K562 (cell line): ENCODE measurements at regions not wholly inside any gene's neighbourhood (a gene's known extent, or its start where the extent isn't known, plus 50 kb on each side); places are given as distances from the start of the nearest gene placed in this dataset.
"Not testable (repeated sequence)": the region's sequence is repeated elsewhere in the genome, so short reads cannot be mapped to it uniquely, and the experiment has no call there.

Experiments
- ATAC-seq: fragments of 200-7000 bp; cut with Tn5 transposase; 3 replicates; pipeline ENCODE4 v1.9.1; 2020; ENCODE audit warnings: moderate library complexity
- BruUV-seq: library from RNA; stranded (reverse); fragments of 400-500 nt; replicated peaks from 2 replicates; lab custom pipeline; 2021; lab: Mats Ljungman, UMichigan
- CTCF ChIA-PET: fragments of 300-600 bp; formaldehyde crosslinking; extraction: SDS; loops from one replicate; lab custom pipeline; 2021; ENCODE audit warnings: low intra/inter-chr PET ratio; lab: Yijun Ruan, JAX
- POLR2A ChIA-PET: fragments of 300-600, 350-650 bp; sonication (Branson Sonifier 250); formaldehyde crosslinking; extraction: SDS; loops from one replicate; lab custom pipeline; 2021; ENCODE audit warnings: antibody characterized with exemption, inconsistent platforms; lab: Yijun Ruan, JAX
- DNase-seq, 4 experiments: peaks; one replicate each; pipeline versions ENCODE4 v3.0.0 to v3.0.0-alpha.2; 2011 to 2018; ENCODE audit warnings: low spot score in 3 of 4, mixed read lengths in 3 of 4; ENCODE audit errors: extremely low read depth in 1 of 4
- FAIRE-seq: peaks from 2 replicates; lab custom pipeline; 2011; peaks lifted over from hg19 to GRCh38; lab: Jason Lieb, UNC
- H2AFZ ChIP-seq: 2 replicates; pipeline ENCODE4 v1.6.0; 2011; ENCODE audit warnings: low read depth, low read length, control low read depth, inconsistent platforms
- H3K27ac ChIP-seq: fragments of 200-600 bp; 3 replicates; pipeline ENCODE4 v1.8.0; 2011; ENCODE audit warnings: low read depth, mild to moderate bottlenecking, control low read depth, inconsistent platforms, low read length, moderate library complexity, mixed read lengths; ENCODE audit errors: extremely low read depth
- H3K27me3 ChIP-seq, 2 experiments: fragments of 300-600 bp in 1 of 2; 2 replicates in 1 of 2; 3 replicates in 1 of 2; pipeline versions ENCODE4 v1.6.0 to v1.8.0; 2011; ENCODE audit warnings: inconsistent platforms in 2 of 2, low read length in 2 of 2, mild to moderate bottlenecking in 1 of 2, mixed read lengths in 1 of 2, moderate library complexity in 1 of 2; ENCODE audit not compliant: control insufficient read depth in 2 of 2, insufficient read depth in 2 of 2
- H3K36me3 ChIP-seq: fragments of 300-600 bp; 3 replicates; pipeline ENCODE4 v1.8.0; 2011; ENCODE audit warnings: mild to moderate bottlenecking, low read length, inconsistent platforms; ENCODE audit not compliant: control insufficient read depth, insufficient read depth
- H3K4me1 ChIP-seq, 2 experiments: fragments of 200-600 bp in 1 of 2; replicated peaks in 1 of 2; 2 replicates in 1 of 2; 3 replicates in 1 of 2; pipeline versions ENCODE4 v1.5.1 to v1.8.0; 2011; ENCODE audit warnings: inconsistent platforms in 2 of 2, low read length in 2 of 2, mild to moderate bottlenecking in 1 of 2, mixed read lengths in 1 of 2, moderate library complexity in 1 of 2; ENCODE audit not compliant: control insufficient read depth in 2 of 2, insufficient read depth in 2 of 2
- H3K4me2 ChIP-seq: 2 replicates; pipeline ENCODE4 v1.6.1; 2011; ENCODE audit warnings: low read length, control low read depth, inconsistent platforms, mixed read lengths; ENCODE audit not compliant: insufficient read depth
- H3K4me3 ChIP-seq: fragments of 200-600 bp; sonication (generic), shearing (Covaris generic); 2 replicates; pipeline ENCODE4 v1.5.1; 2016; ENCODE audit warnings: control low read depth, inconsistent platforms
- H3K79me2 ChIP-seq: fragments of 200-600 bp; 3 replicates; pipeline ENCODE4 v1.8.0; 2011; ENCODE audit warnings: low read length, inconsistent platforms; ENCODE audit not compliant: control insufficient read depth, insufficient read depth
- H3K9ac ChIP-seq, 2 experiments: 2 replicates each; pipeline versions ENCODE4 v1.6.0 to v1.6.1; 2011; ENCODE audit warnings: low read depth in 2 of 2, low read length in 2 of 2, control low read depth in 1 of 2, inconsistent platforms in 1 of 2, mild to moderate bottlenecking in 1 of 2, mixed read lengths in 1 of 2; ENCODE audit not compliant: insufficient read depth in 1 of 2
- H3K9me1 ChIP-seq: one replicate; pipeline ENCODE4 v1.6.0; 2011; ENCODE audit warnings: inconsistent platforms, mild to moderate bottlenecking, low read length, moderate library complexity; ENCODE audit not compliant: control insufficient read depth, insufficient read depth
- H3K9me3 ChIP-seq: replicated peaks from 2 replicates; pipeline ENCODE4 v1.5.1; 2011; ENCODE audit warnings: low read depth, low read length, inconsistent platforms; ENCODE audit not compliant: control insufficient read depth, insufficient read depth
- H4K20me1 ChIP-seq: replicated peaks from 2 replicates; pipeline ENCODE4 v1.6.1; 2011; ENCODE audit warnings: low read length, inconsistent platforms, mixed read lengths; ENCODE audit not compliant: control insufficient read depth, insufficient read depth
- WGBS: fragments of 100-300 bp; shearing (Covaris generic); methylation state at CpG from one replicate; pipeline ENCODE4 v1.1.6; 2016; ENCODE audit warnings: low coverage, mixed read lengths; ENCODE audit not compliant: insufficient coverage; ENCODE audit errors: missing lambda C conversion rate; 5-methylcytosine and 5-hydroxymethylcytosine counted together
- in situ Hi-C: fragments of 300-500 bp; cut with MboI; formaldehyde crosslinking; loops from 4 replicates; pipeline ENCODE4 v1.15.0; 2018; ENCODE audit warnings: inconsistent platforms, mixed read lengths
- intact Hi-C: fragments of 100-400 bp; cut with micrococcal nuclease; formaldehyde crosslinking; loops from 2 replicates; pipeline ENCODE4 v1.14.2; 2022

- H4K20me1 ChIP-seq, H3K36me3 ChIP-seq, H3K79me2 ChIP-seq, DNase-seq, ATAC-seq, H3K27ac ChIP-seq, H3K9ac ChIP-seq, intact Hi-C loops, FAIRE-seq, CTCF ChIA-PET, BruUV-seq, H3K27me3 ChIP-seq, in situ Hi-C loops, H3K4me1 ChIP-seq, H3K4me3 ChIP-seq, POLR2A ChIA-PET, H3K4me2 ChIP-seq, H3K9me1 ChIP-seq, H2AFZ ChIP-seq, H3K9me3 ChIP-seq: not testable (repeated sequence)
- no CpG with 5 or more reads among the region's 4 CpGs for WGBS
Measured at GRCh38 chr5:71343994-71344393, 111.5 kb upstream of the BDP1 start.

- H3K9me1 ChIP-seq, H3K9me3 ChIP-seq, H3K4me3 ChIP-seq, CTCF ChIA-PET, H2AFZ ChIP-seq, H3K36me3 ChIP-seq, BruUV-seq, H3K27ac ChIP-seq, H4K20me1 ChIP-seq, H3K4me1 ChIP-seq, POLR2A ChIA-PET, FAIRE-seq, H3K79me2 ChIP-seq, H3K27me3 ChIP-seq, in situ Hi-C loops, intact Hi-C loops, ATAC-seq, H3K9ac ChIP-seq, DNase-seq, H3K4me2 ChIP-seq: not testable (repeated sequence)
- 53% methylated on average over 6 of the region's 6 CpGs for WGBS
Measured at GRCh38 chr5:71372601-71373000, 82.8 kb upstream of the BDP1 start.

GRCh38 chr5:71373054-71373734, 82.3 kb upstream of the BDP1 start:
- ATAC-seq, H3K4me3 ChIP-seq, H3K27ac ChIP-seq, H3K27me3 ChIP-seq, H3K4me1 ChIP-seq, H3K79me2 ChIP-seq, H3K9me1 ChIP-seq, FAIRE-seq, H3K4me2 ChIP-seq, CTCF ChIA-PET, DNase-seq, H3K36me3 ChIP-seq, in situ Hi-C loops, intact Hi-C loops, H3K9me3 ChIP-seq, H4K20me1 ChIP-seq, H2AFZ ChIP-seq, POLR2A ChIA-PET, H3K9ac ChIP-seq, BruUV-seq: not testable (repeated sequence)
- 30% methylated on average over 8 of the region's 9 CpGs for WGBS
